Neural progenitor cell (in vitro differentiated cells): ENCODE measurements at regions not wholly inside any gene's neighbourhood (a gene's known extent, or its start where the extent isn't known, plus 50 kb on each side); places are given as distances from the start of the nearest gene placed in this dataset.

Experiments used
- EZH2 ChIP-seq: fragments of 200-600 bp; sonication (generic); IDR thresholded peaks from 2 replicates; pipeline ENCODE4 v1.6.1; 2017; ENCODE audit warnings: antibody characterized with exemption, mild to moderate bottlenecking, moderate library complexity
- EZH2phosphoT487 ChIP-seq: fragments of 200-600 bp; sonication (generic); IDR thresholded peaks from 2 replicates; pipeline ENCODE4 v1.6.1; 2017; ENCODE audit warnings: antibody characterized with exemption
- TF ChIP-seq, protein P1 (sequence below): fragments of 200-600 bp; sonication (generic); IDR thresholded peaks from 2 replicates; pipeline ENCODE4 v1.5.1; 2017; ENCODE audit warnings: antibody characterized with exemption, mild to moderate bottlenecking

DNA sequence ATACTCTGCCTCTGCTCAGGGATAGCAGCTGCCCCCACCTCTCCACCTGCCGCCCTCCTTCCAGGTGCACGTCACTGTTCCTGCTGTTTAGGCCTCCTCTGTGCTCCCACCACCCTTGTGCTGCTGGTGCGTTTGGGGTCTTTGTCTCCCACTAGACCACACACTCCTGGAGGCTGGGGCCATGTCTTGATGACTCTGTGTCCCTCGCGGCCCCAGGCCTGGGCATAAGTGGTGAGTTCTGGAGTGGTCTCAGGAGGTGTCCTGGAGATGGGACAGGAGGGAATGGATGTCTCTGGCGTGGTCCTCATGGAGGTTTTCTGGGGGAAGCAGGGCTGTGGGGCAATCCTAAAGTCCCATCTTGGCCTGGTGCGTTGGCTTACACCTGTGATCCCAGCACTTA is 132.1 kb downstream of the TFCP2L1 start:
- TF ChIP-seq, protein P1, sequence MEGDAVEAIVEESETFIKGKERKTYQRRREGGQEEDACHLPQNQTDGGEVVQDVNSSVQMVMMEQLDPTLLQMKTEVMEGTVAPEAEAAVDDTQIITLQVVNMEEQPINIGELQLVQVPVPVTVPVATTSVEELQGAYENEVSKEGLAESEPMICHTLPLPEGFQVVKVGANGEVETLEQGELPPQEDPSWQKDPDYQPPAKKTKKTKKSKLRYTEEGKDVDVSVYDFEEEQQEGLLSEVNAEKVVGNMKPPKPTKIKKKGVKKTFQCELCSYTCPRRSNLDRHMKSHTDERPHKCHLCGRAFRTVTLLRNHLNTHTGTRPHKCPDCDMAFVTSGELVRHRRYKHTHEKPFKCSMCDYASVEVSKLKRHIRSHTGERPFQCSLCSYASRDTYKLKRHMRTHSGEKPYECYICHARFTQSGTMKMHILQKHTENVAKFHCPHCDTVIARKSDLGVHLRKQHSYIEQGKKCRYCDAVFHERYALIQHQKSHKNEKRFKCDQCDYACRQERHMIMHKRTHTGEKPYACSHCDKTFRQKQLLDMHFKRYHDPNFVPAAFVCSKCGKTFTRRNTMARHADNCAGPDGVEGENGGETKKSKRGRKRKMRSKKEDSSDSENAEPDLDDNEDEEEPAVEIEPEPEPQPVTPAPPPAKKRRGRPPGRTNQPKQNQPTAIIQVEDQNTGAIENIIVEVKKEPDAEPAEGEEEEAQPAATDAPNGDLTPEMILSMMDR: no peak
- TF ChIP-seq EZH2: no peak
- no peak for TF ChIP-seq EZH2phosphoT487
